ENCODE measurements at regions not wholly inside any gene's neighbourhood (a gene's known extent, or its start where the extent isn't known, plus 50 kb on each side); places are given as distances from the start of the nearest gene placed in this dataset.
"Not testable (repeated sequence)": the region's sequence is repeated elsewhere in the genome, so short reads cannot be mapped to it uniquely, and the experiment has no call there.

- no peak overlapping the region for H3K27ac Mint-ChIP-seq
- H3K4me3 Mint-ChIP-seq, result no peak overlapping the region
- no peaks in the 10 kb centered on the region for H3K27me3 Mint-ChIP-seq
- peaks cover 13% of the 10 kb centered on the region for H3K9me3 Mint-ChIP-seq
- H3K4me1 Mint-ChIP-seq (ENCODE audit: low read depth), result no peaks in the 10 kb centered on the region
- intact Hi-C loops (cut with micrococcal nuclease), result no loop called here
- no peaks in the 10 kb centered on the region for H3K36me3 Mint-ChIP-seq (ENCODE audit: low read depth)
Observed at GRCh38 chr7:15087771-15088170, 185.2 kb upstream of the DGKB start.

- Mint-ChIP-seq H3K4me3 (no peak overlapping the region), H3K27ac (no peak overlapping the region), H3K4me1 (ENCODE audit: low read depth) (no peaks in the 10 kb centered on the region), H3K9me3 (peaks cover 15% of the 10 kb centered on the region), H3K36me3 (ENCODE audit: low read depth) (no peaks in the 10 kb centered on the region), H3K27me3 (no peaks in the 10 kb centered on the region)
- intact Hi-C loops (cut with micrococcal nuclease), result no loop called here
Observed at GRCh38 chr7:15086862-15087261, 184.3 kb upstream of the DGKB start.

- intact Hi-C loops (cut with micrococcal nuclease), result no loop called here
- H3K27ac Mint-ChIP-seq, result no peak overlapping the region
Observed at GRCh38 chr7:15086131-15086611, 183.6 kb upstream of the DGKB start.

GRCh38 chr7:15085366-15085765 lies 182.8 kb upstream of the DGKB start:
- Mint-ChIP-seq H3K36me3 (ENCODE audit: low read depth) (no peaks in the 10 kb centered on the region), H3K4me3 (no peak overlapping the region), H3K4me1 (ENCODE audit: low read depth) (no peaks in the 10 kb centered on the region), H3K27me3 (no peaks in the 10 kb centered on the region), H3K9me3 (peaks cover 15% of the 10 kb centered on the region), H3K27ac (no peak overlapping the region)
- intact Hi-C loops (cut with micrococcal nuclease), result no loop called here

More at GRCh38 chr7:15086131-15086611, 183.6 kb upstream of the DGKB start:
- H3K4me3 Mint-ChIP-seq, result no peak overlapping the region
- H3K27me3 Mint-ChIP-seq, result no peaks in the 10 kb centered on the region
- no peaks in the 10 kb centered on the region for H3K36me3 Mint-ChIP-seq (ENCODE audit: low read depth)
- H3K4me1 Mint-ChIP-seq (ENCODE audit: low read depth), result no peaks in the 10 kb centered on the region
- H3K9me3 Mint-ChIP-seq, result peaks cover 15% of the 10 kb centered on the region

- H3K9me3 Mint-ChIP-seq, result peaks cover 8% of the 10 kb centered on the region
- no peak overlapping the region for H3K4me3 Mint-ChIP-seq
- H3K27ac Mint-ChIP-seq, result no peak overlapping the region
- no peaks in the 10 kb centered on the region for H3K4me1 Mint-ChIP-seq (ENCODE audit: low read depth)
- intact Hi-C loops (cut with micrococcal nuclease), result no loop called here
- no peaks in the 10 kb centered on the region for H3K27me3 Mint-ChIP-seq
- H3K36me3 Mint-ChIP-seq (ENCODE audit: low read depth), result no peaks in the 10 kb centered on the region
Observed at GRCh38 chr7:15084368-15084767, 181.8 kb upstream of the DGKB start.

- no peaks in the 10 kb centered on the region for H3K27me3 Mint-ChIP-seq
- H3K27ac Mint-ChIP-seq, result no peak overlapping the region
- no peaks in the 10 kb centered on the region for H3K4me1 Mint-ChIP-seq (ENCODE audit: low read depth)
- peaks cover 13% of the 10 kb centered on the region for H3K9me3 Mint-ChIP-seq
- H3K36me3 Mint-ChIP-seq (ENCODE audit: low read depth), result no peaks in the 10 kb centered on the region
- intact Hi-C loops (cut with micrococcal nuclease), result no loop called here
- H3K4me3 Mint-ChIP-seq, result no peak overlapping the region
Observed at GRCh38 chr7:15081891-15082290, 179.3 kb upstream of the DGKB start.

GRCh38 chr7:15073301-15073700 lies 170.8 kb upstream of the DGKB start:
- no peaks in the 10 kb centered on the region for H3K36me3 Mint-ChIP-seq (ENCODE audit: low read depth)
- no peak overlapping the region for H3K27ac Mint-ChIP-seq
- H3K9me3 Mint-ChIP-seq, result peaks cover 11% of the 10 kb centered on the region
- no peak overlapping the region for H3K4me3 Mint-ChIP-seq
- no peaks in the 10 kb centered on the region for H3K4me1 Mint-ChIP-seq (ENCODE audit: low read depth)
- intact Hi-C loops (cut with micrococcal nuclease), result no loop called here
- H3K27me3 Mint-ChIP-seq, result no peaks in the 10 kb centered on the region

- H3K36me3 Mint-ChIP-seq (ENCODE audit: low read depth), result no peaks in the 10 kb centered on the region
- H3K4me1 Mint-ChIP-seq (ENCODE audit: low read depth), result no peaks in the 10 kb centered on the region
- intact Hi-C loops (cut with micrococcal nuclease), result no loop called here
- H3K27me3 Mint-ChIP-seq, result no peaks in the 10 kb centered on the region
- peaks cover 28% of the 10 kb centered on the region for H3K9me3 Mint-ChIP-seq
- H3K4me3 Mint-ChIP-seq, result no peak overlapping the region
- H3K27ac Mint-ChIP-seq, result no peak overlapping the region
Observed at GRCh38 chr7:15068324-15068723, 165.8 kb upstream of the DGKB start.

- no peaks in the 10 kb centered on the region for H3K36me3 Mint-ChIP-seq (ENCODE audit: low read depth)
- H3K27ac Mint-ChIP-seq, result no peak overlapping the region
- H3K9me3 Mint-ChIP-seq, result peaks cover 19% of the 10 kb centered on the region
- H3K27me3 Mint-ChIP-seq, result no peaks in the 10 kb centered on the region
- intact Hi-C loops (cut with micrococcal nuclease), result no loop called here
- H3K4me1 Mint-ChIP-seq (ENCODE audit: low read depth), result no peaks in the 10 kb centered on the region
- no peak overlapping the region for H3K4me3 Mint-ChIP-seq
Observed at GRCh38 chr7:15057272-15057671, 154.7 kb upstream of the DGKB start.

- intact Hi-C loops (cut with micrococcal nuclease), result not testable (repeated sequence)
Observed at GRCh38 chr7:15054304-15054703, 151.8 kb upstream of the DGKB start.

GRCh38 chr7:15049157-15049556 lies 146.6 kb upstream of the DGKB start:
- intact Hi-C loops (cut with micrococcal nuclease), result no loop called here
- Mint-ChIP-seq H3K4me1 (ENCODE audit: low read depth) (no peaks in the 10 kb centered on the region), H3K27ac (no peak overlapping the region), H3K4me3 (no peak overlapping the region), H3K9me3 (peaks cover 33% of the 10 kb centered on the region), H3K27me3 (no peaks in the 10 kb centered on the region), H3K36me3 (ENCODE audit: low read depth) (no peaks in the 10 kb centered on the region)

More at GRCh38 chr7:15054304-15054703, 151.8 kb upstream of the DGKB start:
- H3K4me1 Mint-ChIP-seq (ENCODE audit: low read depth); H3K4me3 Mint-ChIP-seq; H3K36me3 Mint-ChIP-seq (ENCODE audit: low read depth); H3K27me3 Mint-ChIP-seq; H3K27ac Mint-ChIP-seq: not testable (repeated sequence)
- H3K9me3 Mint-ChIP-seq, result peaks cover 19% of the 10 kb centered on the region

- no peaks in the 10 kb centered on the region for H3K4me1 Mint-ChIP-seq (ENCODE audit: low read depth)
- H3K36me3 Mint-ChIP-seq (ENCODE audit: low read depth), result no peaks in the 10 kb centered on the region
- peaks cover 24% of the 10 kb centered on the region for H3K9me3 Mint-ChIP-seq
- no peak overlapping the region for H3K4me3 Mint-ChIP-seq
- no peaks in the 10 kb centered on the region for H3K27me3 Mint-ChIP-seq
- no peak overlapping the region for H3K27ac Mint-ChIP-seq
- intact Hi-C loops (cut with micrococcal nuclease), result no loop called here
Observed at GRCh38 chr7:15046861-15047260, 144.3 kb upstream of the DGKB start.

- Mint-ChIP-seq H3K36me3 (ENCODE audit: low read depth) (no peaks in the 10 kb centered on the region), H3K27me3 (no peaks in the 10 kb centered on the region), H3K9me3 (peaks cover 24% of the 10 kb centered on the region), H3K27ac (no peak overlapping the region), H3K4me1 (ENCODE audit: low read depth) (no peaks in the 10 kb centered on the region), H3K4me3 (no peak overlapping the region)
- intact Hi-C loops (cut with micrococcal nuclease), result no loop called here
Observed at GRCh38 chr7:15043931-15044330, 141.4 kb upstream of the DGKB start.

GRCh38 chr7:15042285-15043065 lies 139.9 kb upstream of the DGKB start:
- intact Hi-C loops (cut with micrococcal nuclease), result no loop called here
- Mint-ChIP-seq H3K4me3 (no peak overlapping the region), H3K36me3 (ENCODE audit: low read depth) (no peaks in the 10 kb centered on the region), H3K4me1 (ENCODE audit: low read depth) (no peaks in the 10 kb centered on the region), H3K9me3 (peaks cover 14% of the 10 kb centered on the region), H3K27me3 (no peaks in the 10 kb centered on the region), H3K27ac (no peak overlapping the region)

- no peaks in the 10 kb centered on the region for H3K36me3 Mint-ChIP-seq (ENCODE audit: low read depth)
- no peaks in the 10 kb centered on the region for H3K27me3 Mint-ChIP-seq
- intact Hi-C loops (cut with micrococcal nuclease), result no loop called here
- H3K9me3 Mint-ChIP-seq, result peaks cover 13% of the 10 kb centered on the region
- no peak overlapping the region for H3K27ac Mint-ChIP-seq
- no peak overlapping the region for H3K4me3 Mint-ChIP-seq
- no peaks in the 10 kb centered on the region for H3K4me1 Mint-ChIP-seq (ENCODE audit: low read depth)
Observed at GRCh38 chr7:15041226-15041625, 138.7 kb upstream of the DGKB start.

All from dendritic cell treated with granulocyte-macrophage colony-stimulating factor and Interleukin-4, amounts not matched to agents 40 ng/mL and 50 ng/mL, for 4 days (primary cell).